K562 (cell line): ENCODE measurements at regions not wholly inside any gene's neighbourhood (a gene's known extent, or its start where the extent isn't known, plus 50 kb on each side); places are given as distances from the start of the nearest gene placed in this dataset.

Experiments
- ATAC-seq: fragments of 200-7000 bp; cut with Tn5 transposase; 3 replicates; pipeline ENCODE4 v1.9.1; 2020; ENCODE audit warnings: moderate library complexity
- BruUV-seq: library from RNA; stranded (reverse); fragments of 400-500 nt; replicated peaks from 2 replicates; lab custom pipeline; 2021; lab: Mats Ljungman, UMichigan
- CTCF ChIA-PET: fragments of 300-600 bp; formaldehyde crosslinking; extraction: SDS; loops from one replicate; lab custom pipeline; 2021; ENCODE audit warnings: low intra/inter-chr PET ratio; lab: Yijun Ruan, JAX
- POLR2A ChIA-PET: fragments of 300-600, 350-650 bp; sonication (Branson Sonifier 250); formaldehyde crosslinking; extraction: SDS; loops from one replicate; lab custom pipeline; 2021; ENCODE audit warnings: antibody characterized with exemption, inconsistent platforms; lab: Yijun Ruan, JAX
- DNase-seq, 4 experiments: peaks; one replicate each; pipeline versions ENCODE4 v3.0.0 to v3.0.0-alpha.2; 2011 to 2018; ENCODE audit warnings: low spot score in 3 of 4, mixed read lengths in 3 of 4; ENCODE audit errors: extremely low read depth in 1 of 4
- FAIRE-seq: peaks from 2 replicates; lab custom pipeline; 2011; peaks lifted over from hg19 to GRCh38; lab: Jason Lieb, UNC
- H2AFZ ChIP-seq: 2 replicates; pipeline ENCODE4 v1.6.0; 2011; ENCODE audit warnings: low read depth, low read length, control low read depth, inconsistent platforms
- H3K27ac ChIP-seq: fragments of 200-600 bp; 3 replicates; pipeline ENCODE4 v1.8.0; 2011; ENCODE audit warnings: low read depth, mild to moderate bottlenecking, control low read depth, inconsistent platforms, low read length, moderate library complexity, mixed read lengths; ENCODE audit errors: extremely low read depth
- H3K27me3 ChIP-seq, 2 experiments: fragments of 300-600 bp in 1 of 2; 2 replicates in 1 of 2; 3 replicates in 1 of 2; pipeline versions ENCODE4 v1.6.0 to v1.8.0; 2011; ENCODE audit warnings: inconsistent platforms in 2 of 2, low read length in 2 of 2, mild to moderate bottlenecking in 1 of 2, mixed read lengths in 1 of 2, moderate library complexity in 1 of 2; ENCODE audit not compliant: control insufficient read depth in 2 of 2, insufficient read depth in 2 of 2
- H3K36me3 ChIP-seq: fragments of 300-600 bp; 3 replicates; pipeline ENCODE4 v1.8.0; 2011; ENCODE audit warnings: mild to moderate bottlenecking, low read length, inconsistent platforms; ENCODE audit not compliant: control insufficient read depth, insufficient read depth
- H3K4me1 ChIP-seq, 2 experiments: fragments of 200-600 bp in 1 of 2; replicated peaks in 1 of 2; 2 replicates in 1 of 2; 3 replicates in 1 of 2; pipeline versions ENCODE4 v1.5.1 to v1.8.0; 2011; ENCODE audit warnings: inconsistent platforms in 2 of 2, low read length in 2 of 2, mild to moderate bottlenecking in 1 of 2, mixed read lengths in 1 of 2, moderate library complexity in 1 of 2; ENCODE audit not compliant: control insufficient read depth in 2 of 2, insufficient read depth in 2 of 2
- H3K4me2 ChIP-seq: 2 replicates; pipeline ENCODE4 v1.6.1; 2011; ENCODE audit warnings: low read length, control low read depth, inconsistent platforms, mixed read lengths; ENCODE audit not compliant: insufficient read depth
- H3K4me3 ChIP-seq: fragments of 200-600 bp; sonication (generic), shearing (Covaris generic); 2 replicates; pipeline ENCODE4 v1.5.1; 2016; ENCODE audit warnings: control low read depth, inconsistent platforms
- H3K79me2 ChIP-seq: fragments of 200-600 bp; 3 replicates; pipeline ENCODE4 v1.8.0; 2011; ENCODE audit warnings: low read length, inconsistent platforms; ENCODE audit not compliant: control insufficient read depth, insufficient read depth
- H3K9ac ChIP-seq, 2 experiments: 2 replicates each; pipeline versions ENCODE4 v1.6.0 to v1.6.1; 2011; ENCODE audit warnings: low read depth in 2 of 2, low read length in 2 of 2, control low read depth in 1 of 2, inconsistent platforms in 1 of 2, mild to moderate bottlenecking in 1 of 2, mixed read lengths in 1 of 2; ENCODE audit not compliant: insufficient read depth in 1 of 2
- H3K9me1 ChIP-seq: one replicate; pipeline ENCODE4 v1.6.0; 2011; ENCODE audit warnings: inconsistent platforms, mild to moderate bottlenecking, low read length, moderate library complexity; ENCODE audit not compliant: control insufficient read depth, insufficient read depth
- H3K9me3 ChIP-seq: replicated peaks from 2 replicates; pipeline ENCODE4 v1.5.1; 2011; ENCODE audit warnings: low read depth, low read length, inconsistent platforms; ENCODE audit not compliant: control insufficient read depth, insufficient read depth
- H4K20me1 ChIP-seq: replicated peaks from 2 replicates; pipeline ENCODE4 v1.6.1; 2011; ENCODE audit warnings: low read length, inconsistent platforms, mixed read lengths; ENCODE audit not compliant: control insufficient read depth, insufficient read depth
- CTCFL ChIP-seq: IDR thresholded peaks from 2 replicates; pipeline ENCODE4 v1.6.1; 2011; ENCODE audit warnings: borderline replicate concordance, low read depth, mild to moderate bottlenecking, moderate library complexity, low read length; ENCODE audit not compliant: insufficient read depth, poor library complexity, severe bottlenecking
- EP400 ChIP-seq: fragments of 450-650 bp; IDR thresholded peaks from 2 replicates; pipeline ENCODE4 v1.6.1; 2017; ENCODE audit warnings: antibody characterized with exemption, mild to moderate bottlenecking, moderate library complexity
- ETS1 ChIP-seq: conservative IDR thresholded peaks from 2 replicates; pipeline ENCODE4 v1.6.1; 2011; ENCODE audit warnings: low read depth, mild to moderate bottlenecking, low read length; ENCODE audit not compliant: control insufficient read depth
- HEY1 ChIP-seq: fragments of 250-450 bp; sonication (Bioruptor Pico); IDR thresholded peaks from 2 replicates; pipeline ENCODE4 v1.5.0; 2020; ENCODE audit warnings: mild to moderate bottlenecking, moderate library complexity, borderline replicate concordance
- NCOR1 ChIP-seq: fragments of 450-650 bp; IDR thresholded peaks from 2 replicates; pipeline ENCODE4 v1.6.1; 2016; ENCODE audit warnings: mild to moderate bottlenecking, moderate library complexity
- PTBP1 ChIP-seq: fragments of 200-400 bp; formaldehyde crosslinking; IDR thresholded peaks from 2 replicates; pipeline ENCODE4 v1.6.1; 2017; ENCODE audit warnings: low read depth, low read length
- SMC3 ChIP-seq: conservative IDR thresholded peaks from 2 replicates; pipeline ENCODE4 v1.6.1; 2011; ENCODE audit warnings: low read depth, low read length, improper control_type of control experiment; ENCODE audit not compliant: insufficient read depth
- USF2 ChIP-seq: sonication (generic); formaldehyde crosslinking; IDR thresholded peaks from 2 replicates; pipeline ENCODE4 v1.5.0; 2020; ENCODE audit warnings: missing genetic modification reagents
- ZBTB26 ChIP-seq: fragments of 450-650 bp; formaldehyde crosslinking; IDR thresholded peaks from 2 replicates; pipeline ENCODE4 v1.4.0; 2022; ENCODE audit warnings: missing genetic modification characterization
- ZC3H4 ChIP-seq: sonication (generic); formaldehyde crosslinking; IDR thresholded peaks from 2 replicates; pipeline ENCODE4 v1.9.0; 2021; ENCODE audit warnings: missing genetic modification reagents, borderline replicate concordance
- ZEB2 ChIP-seq: fragments of 450-650 bp; IDR thresholded peaks from 2 replicates; pipeline ENCODE4 v1.6.1; 2016
- ZKSCAN3 ChIP-seq: fragments of 250-450 bp; sonication (Bioruptor Pico); IDR thresholded peaks from 2 replicates; pipeline ENCODE4 v1.4.0; 2020
- WGBS: fragments of 100-300 bp; shearing (Covaris generic); methylation state at CpG from one replicate; pipeline ENCODE4 v1.1.6; 2016; ENCODE audit warnings: low coverage, mixed read lengths; ENCODE audit not compliant: insufficient coverage; ENCODE audit errors: missing lambda C conversion rate; 5-methylcytosine and 5-hydroxymethylcytosine counted together
- in situ Hi-C: fragments of 300-500 bp; cut with MboI; formaldehyde crosslinking; loops from 4 replicates; pipeline ENCODE4 v1.15.0; 2018; ENCODE audit warnings: inconsistent platforms, mixed read lengths
- intact Hi-C: fragments of 100-400 bp; cut with micrococcal nuclease; formaldehyde crosslinking; loops from 2 replicates; pipeline ENCODE4 v1.14.2; 2022
- TF ChIP-seq, protein P1 (sequence below): fragments of 250-450 bp; sonication (Bioruptor Pico); IDR thresholded peaks from 2 replicates; pipeline ENCODE4 v1.8.0; 2022; ENCODE audit warnings: inconsistent platforms, mild to moderate bottlenecking, moderate library complexity, borderline replicate concordance
- TF ChIP-seq, protein P2 (sequence below): fragments of 450-650 bp; IDR thresholded peaks from 2 replicates; pipeline ENCODE4 v1.6.1; 2016; ENCODE audit warnings: mild to moderate bottlenecking

- FAIRE-seq, result no peak
- no peak overlapping the region for H3K4me2 ChIP-seq
- no peaks in the 10 kb centered on the region for H3K36me3 ChIP-seq
- H3K4me3 ChIP-seq, result no peak overlapping the region
- ChIA-PET POLR2A (no interaction called here), CTCF (no interaction called here)
- H3K27me3 ChIP-seq, result no peaks in the 10 kb centered on the region
- H3K9me1 ChIP-seq, result no peaks in the 10 kb centered on the region
- no peaks in the 10 kb centered on the region for H3K9me3 ChIP-seq
- ATAC-seq, result no peak
- H4K20me1 ChIP-seq, result no peaks in the 10 kb centered on the region
- 42% methylated on average over 5 of the region's 5 CpGs for WGBS
- DNase-seq, result no peak
- BruUV-seq, result no TSS peak
- no peak overlapping the region for H3K27ac ChIP-seq
- H3K4me1 ChIP-seq, result no peaks in the 10 kb centered on the region
- H3K79me2 ChIP-seq, result peaks cover 80% of the 10 kb centered on the region
- no peak overlapping the region for H2AFZ ChIP-seq
- intact Hi-C loops (no loop called here), in situ Hi-C loops (no loop called here)
- H3K9ac ChIP-seq, result no peak overlapping the region
- no peak for TF ChIP-seq ZC3H4
- TF ChIP-seq, protein P1, sequence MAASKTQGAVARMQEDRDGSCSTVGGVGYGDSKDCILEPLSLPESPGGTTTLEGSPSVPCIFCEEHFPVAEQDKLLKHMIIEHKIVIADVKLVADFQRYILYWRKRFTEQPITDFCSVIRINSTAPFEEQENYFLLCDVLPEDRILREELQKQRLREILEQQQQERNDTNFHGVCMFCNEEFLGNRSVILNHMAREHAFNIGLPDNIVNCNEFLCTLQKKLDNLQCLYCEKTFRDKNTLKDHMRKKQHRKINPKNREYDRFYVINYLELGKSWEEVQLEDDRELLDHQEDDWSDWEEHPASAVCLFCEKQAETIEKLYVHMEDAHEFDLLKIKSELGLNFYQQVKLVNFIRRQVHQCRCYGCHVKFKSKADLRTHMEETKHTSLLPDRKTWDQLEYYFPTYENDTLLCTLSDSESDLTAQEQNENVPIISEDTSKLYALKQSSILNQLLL (CRISPR knock-in tag), result no peak
- TF ChIP-seq HEY1, result no peak
- TF ChIP-seq ZEB2, result no peak
- no peak for TF ChIP-seq ZKSCAN3
- TF ChIP-seq CTCFL, result no peak
- TF ChIP-seq SMC3, result no peak
- TF ChIP-seq ZBTB26, result no peak
- TF ChIP-seq EP400, result no peak
- no peak for TF ChIP-seq PTBP1
- TF ChIP-seq NCOR1, result no peak
- TF ChIP-seq ETS1, result no peak
- TF ChIP-seq USF2, result no peak
- TF ChIP-seq, protein P2, sequence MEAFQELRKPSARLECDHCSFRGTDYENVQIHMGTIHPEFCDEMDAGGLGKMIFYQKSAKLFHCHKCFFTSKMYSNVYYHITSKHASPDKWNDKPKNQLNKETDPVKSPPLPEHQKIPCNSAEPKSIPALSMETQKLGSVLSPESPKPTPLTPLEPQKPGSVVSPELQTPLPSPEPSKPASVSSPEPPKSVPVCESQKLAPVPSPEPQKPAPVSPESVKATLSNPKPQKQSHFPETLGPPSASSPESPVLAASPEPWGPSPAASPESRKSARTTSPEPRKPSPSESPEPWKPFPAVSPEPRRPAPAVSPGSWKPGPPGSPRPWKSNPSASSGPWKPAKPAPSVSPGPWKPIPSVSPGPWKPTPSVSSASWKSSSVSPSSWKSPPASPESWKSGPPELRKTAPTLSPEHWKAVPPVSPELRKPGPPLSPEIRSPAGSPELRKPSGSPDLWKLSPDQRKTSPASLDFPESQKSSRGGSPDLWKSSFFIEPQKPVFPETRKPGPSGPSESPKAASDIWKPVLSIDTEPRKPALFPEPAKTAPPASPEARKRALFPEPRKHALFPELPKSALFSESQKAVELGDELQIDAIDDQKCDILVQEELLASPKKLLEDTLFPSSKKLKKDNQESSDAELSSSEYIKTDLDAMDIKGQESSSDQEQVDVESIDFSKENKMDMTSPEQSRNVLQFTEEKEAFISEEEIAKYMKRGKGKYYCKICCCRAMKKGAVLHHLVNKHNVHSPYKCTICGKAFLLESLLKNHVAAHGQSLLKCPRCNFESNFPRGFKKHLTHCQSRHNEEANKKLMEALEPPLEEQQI, result no peak
Observed at GRCh38 chr18:66254121-66254520, 349.8 kb downstream of the CDH19 start.
